Psoas muscle (tissue), 7 donors: ENCODE measurements at regions not wholly inside any gene's neighbourhood (a gene's known extent, or its start where the extent isn't known, plus 50 kb on each side); places are given as distances from the start of the nearest gene placed in this dataset.

ENCODE experiments used
- ATAC-seq, 4 donors: fragments of 200-7000 bp; cut with Tn5 transposase; one replicate each; pipeline ENCODE4 v1.9.1; 2020; ENCODE audit warnings: moderate library complexity in 3 of 4, mild to moderate bottlenecking in 2 of 4
- DNase-seq, 2 donors: peaks; one replicate each; pipeline ENCODE4 v3.0.0-alpha.2; 2020
- H3K27ac ChIP-seq: fragments of 200-600 bp; one replicate; pipeline ENCODE4 v1.8.0; 2022
- H3K27me3 ChIP-seq, 3 donors: fragments of 200-600 bp in 1 of 3; one replicate each; pipeline versions ENCODE4 v1.6.1 to v1.8.0; 2013 to 2022; ENCODE audit warnings: low read length in 2 of 3, mild to moderate bottlenecking in 2 of 3, moderate library complexity in 1 of 3; ENCODE audit not compliant: insufficient read depth in 3 of 3
- H3K36me3 ChIP-seq, 2 donors: fragments of 200-600 bp in 1 of 2; one replicate each; pipeline versions ENCODE4 v1.6.1 to v1.8.0; 2013 to 2022; ENCODE audit warnings: low read depth in 1 of 2, mild to moderate bottlenecking in 1 of 2, moderate library complexity in 1 of 2; ENCODE audit not compliant: insufficient read depth in 1 of 2
- H3K4me1 ChIP-seq: fragments of 200-600 bp; one replicate; pipeline ENCODE4 v1.8.0; 2022
- H3K4me3 ChIP-seq: fragments of 200-600 bp; one replicate; pipeline ENCODE4 v1.8.0; 2022; ENCODE audit warnings: mild to moderate bottlenecking
- H3K9me3 ChIP-seq: fragments of 200-600 bp; one replicate; pipeline ENCODE4 v1.8.0; 2022
- WGBS, 3 donors: extraction: QIAGEN DNeasy Blood & Tissue Kit; methylation state at CpG; one replicate each; pipeline versions ENCODE4 v1.1.6 to v1.1.7; 2013; 5-methylcytosine and 5-hydroxymethylcytosine counted together
- intact Hi-C, 2 donors: fragments of 100-400 bp; cut with DNase I; formaldehyde crosslinking; loops; one replicate each; pipeline versions ENCODE4 v1.11.0 to v1.14.2; 2022
- TF ChIP-seq, protein P1 (sequence below): fragments of 200-600 bp; IDR thresholded peaks from one replicate; pipeline ENCODE4 v1.8.0; 2022; ENCODE audit warnings: antibody characterized with exemption
- donor health status: healthy with polysubstance abuse.
- donor health status: DM: no; HTN: no; CAD: no; lungs with moderate emphysema.
- donor health status: Bipolar disorder and iron deficiency.
- donor health status: healthy.
- donor health status: DM: yes; HTN: yes; CAD: no.
- donor health status: DM: no; HTN: no; CAD: no.
- donor health status: DM: yes; HTN: yes; CAD: no.

DNA sequence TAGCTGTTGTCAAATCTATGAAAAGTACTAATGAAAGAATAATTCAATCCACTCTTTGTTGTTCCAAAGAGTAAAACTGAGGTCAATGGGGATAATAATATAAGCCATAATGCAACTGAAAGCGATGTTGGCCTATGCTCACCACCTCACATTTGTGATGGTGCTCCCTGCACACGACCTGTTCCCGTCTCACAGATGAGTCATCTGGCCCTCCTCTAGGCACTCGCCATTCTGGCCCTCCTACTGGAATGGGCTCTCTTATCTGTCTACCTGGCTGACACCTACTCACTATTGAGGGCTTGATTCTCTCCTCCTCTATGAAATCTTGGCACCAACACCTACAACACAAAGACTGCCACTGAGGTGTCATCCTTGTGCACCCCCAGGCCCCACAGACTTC lies 585.9 kb upstream of the ID2 start:
- Histone ChIP-seq H3K27ac (no peak overlapping the region), H3K4me1 (no peaks in the 10 kb centered on the region), H3K27me3 (no peaks in the 10 kb centered on the region), H3K4me3 (no peak overlapping the region), H3K9me3 (no peaks in the 10 kb centered on the region), H3K36me3 (no peaks in the 10 kb centered on the region)
- TF ChIP-seq, protein P1, sequence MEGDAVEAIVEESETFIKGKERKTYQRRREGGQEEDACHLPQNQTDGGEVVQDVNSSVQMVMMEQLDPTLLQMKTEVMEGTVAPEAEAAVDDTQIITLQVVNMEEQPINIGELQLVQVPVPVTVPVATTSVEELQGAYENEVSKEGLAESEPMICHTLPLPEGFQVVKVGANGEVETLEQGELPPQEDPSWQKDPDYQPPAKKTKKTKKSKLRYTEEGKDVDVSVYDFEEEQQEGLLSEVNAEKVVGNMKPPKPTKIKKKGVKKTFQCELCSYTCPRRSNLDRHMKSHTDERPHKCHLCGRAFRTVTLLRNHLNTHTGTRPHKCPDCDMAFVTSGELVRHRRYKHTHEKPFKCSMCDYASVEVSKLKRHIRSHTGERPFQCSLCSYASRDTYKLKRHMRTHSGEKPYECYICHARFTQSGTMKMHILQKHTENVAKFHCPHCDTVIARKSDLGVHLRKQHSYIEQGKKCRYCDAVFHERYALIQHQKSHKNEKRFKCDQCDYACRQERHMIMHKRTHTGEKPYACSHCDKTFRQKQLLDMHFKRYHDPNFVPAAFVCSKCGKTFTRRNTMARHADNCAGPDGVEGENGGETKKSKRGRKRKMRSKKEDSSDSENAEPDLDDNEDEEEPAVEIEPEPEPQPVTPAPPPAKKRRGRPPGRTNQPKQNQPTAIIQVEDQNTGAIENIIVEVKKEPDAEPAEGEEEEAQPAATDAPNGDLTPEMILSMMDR = no peak
- 90 to 93% (median 92%) methylated on average over 4 of the region's 4 CpGs for WGBS, 3 donors
- DNase-seq (no peak), ATAC-seq (no peak)
- intact Hi-C loops = no loop called here

DNA sequence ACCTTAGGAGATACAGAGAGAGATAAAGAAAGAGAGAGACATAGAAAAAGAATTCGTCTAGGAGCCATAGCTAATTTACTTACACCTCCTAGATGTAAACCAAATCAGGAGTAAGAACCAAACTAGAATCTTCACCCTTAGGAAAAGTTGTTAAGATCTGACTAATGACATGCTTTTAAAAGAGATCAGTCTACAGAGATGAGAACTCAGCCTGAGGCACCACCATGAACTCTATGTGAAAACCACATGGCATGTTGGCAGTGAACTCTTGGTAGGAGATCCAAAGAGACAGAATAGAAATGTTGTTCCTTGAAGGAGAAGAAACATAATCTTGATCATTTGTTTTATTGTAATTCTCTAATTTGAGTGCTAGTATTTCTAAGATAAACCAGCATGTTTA lies 585.4 kb upstream of the ID2 start:
- ATAC-seq (no peak), DNase-seq (no peak)
- 91 to 97% (median 91%) methylated on average over 1 of the region's 1 CpG for WGBS, 3 donors
- no peaks in the 10 kb centered on the region for H3K9me3 ChIP-seq
- TF ChIP-seq, protein P1 = no peak
- H3K4me1 ChIP-seq = no peaks in the 10 kb centered on the region
- intact Hi-C loops = no loop called here
- no peak overlapping the region for H3K27ac ChIP-seq
- H3K27me3 ChIP-seq = no peaks in the 10 kb centered on the region
- H3K4me3 ChIP-seq = no peak overlapping the region
- H3K36me3 ChIP-seq = no peaks in the 10 kb centered on the region

DNA sequence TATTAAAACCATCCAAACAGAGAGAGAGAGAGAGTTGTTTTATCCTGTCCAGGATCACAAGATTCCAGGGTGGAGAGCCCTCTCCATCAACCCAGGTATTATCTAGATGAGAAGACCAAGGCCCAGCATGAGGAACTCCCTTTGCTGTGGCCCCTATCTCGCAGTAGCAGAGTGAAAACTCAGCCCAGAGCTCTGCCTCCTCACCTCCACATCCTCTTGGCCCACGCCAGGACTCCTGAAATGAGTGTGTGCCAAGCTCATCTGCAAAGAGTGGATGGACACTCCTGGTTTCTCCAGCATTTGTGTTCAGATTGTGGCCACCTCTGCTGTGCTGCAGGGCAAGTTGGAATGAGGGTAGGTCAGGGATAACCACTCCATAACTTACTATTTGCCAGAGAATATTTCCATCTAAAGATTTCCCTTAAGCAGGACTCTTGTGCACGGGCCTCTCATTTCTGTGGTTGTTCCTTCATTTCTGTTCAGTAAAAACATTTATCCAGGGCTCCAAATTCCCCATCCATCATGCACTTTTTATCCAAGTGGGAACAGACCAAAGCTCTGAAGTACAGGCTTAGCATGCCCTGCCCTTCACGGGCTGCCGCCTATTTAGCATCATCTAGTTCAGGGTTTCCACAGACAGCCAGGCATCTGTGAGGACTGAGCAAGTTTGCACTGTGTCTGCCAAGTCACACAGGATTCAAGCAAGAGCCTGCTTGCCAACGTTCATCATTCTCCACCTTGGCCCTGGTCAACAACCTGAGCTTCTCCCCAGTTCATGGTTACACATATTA lies 583.2 kb upstream of the ID2 start:
- ATAC-seq (no peak), DNase-seq (no peak)
- H3K4me1 ChIP-seq = no peaks in the 10 kb centered on the region
- H3K27me3 ChIP-seq = no peaks in the 10 kb centered on the region
- H3K36me3 ChIP-seq = no peaks in the 10 kb centered on the region
- H3K27ac ChIP-seq = no peak overlapping the region
- H3K9me3 ChIP-seq = no peaks in the 10 kb centered on the region
- intact Hi-C loops = no loop called here
- 54 to 71% (median 60%) methylated on average over 6 of the region's 6 CpGs for WGBS, 3 donors
- TF ChIP-seq, protein P1 = no peak
- H3K4me3 ChIP-seq = no peak overlapping the region

DNA sequence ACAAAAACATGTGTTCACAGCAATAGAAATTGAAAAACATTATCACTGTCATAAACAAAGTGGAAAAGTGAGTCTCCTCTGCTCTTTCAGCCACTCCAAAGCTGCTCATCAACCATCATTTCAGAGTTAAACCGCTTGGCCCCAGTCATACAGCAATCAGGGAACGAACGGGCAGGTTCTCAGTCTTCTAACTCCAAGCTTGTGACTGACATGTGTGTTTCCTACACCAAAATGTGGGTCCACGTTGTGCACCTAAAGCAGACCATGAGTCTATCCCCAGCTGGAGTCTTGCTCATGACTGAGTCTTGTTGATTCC lies 582.6 kb upstream of the ID2 start:
- intact Hi-C loops = no loop called here
- no peaks in the 10 kb centered on the region for H3K4me1 ChIP-seq
- ATAC-seq (no peak), DNase-seq (no peak)
- TF ChIP-seq, protein P1 = no peak
- H3K9me3 ChIP-seq = no peaks in the 10 kb centered on the region
- no peak overlapping the region for H3K4me3 ChIP-seq
- no peak overlapping the region for H3K27ac ChIP-seq
- H3K27me3 ChIP-seq = no peaks in the 10 kb centered on the region
- H3K36me3 ChIP-seq = no peaks in the 10 kb centered on the region
- WGBS, 3 donors = 79 to 87% (median 82%) methylated on average over 4 of the region's 4 CpGs
